Spleen (tissue), 7 donors: ENCODE measurements at regions not wholly inside any gene's neighbourhood (a gene's known extent, or its start where the extent isn't known, plus 50 kb on each side); places are given as distances from the start of the nearest gene placed in this dataset.

Experiments used
- CTCF ChIP-seq, 11 experiments: fragments of 200-600 bp in 7 of 11; fragments of 450-650 bp in 4 of 11; sonication (generic) in 4 of 11; IDR thresholded peaks in 8 of 11; conservative IDR thresholded peaks in 3 of 11; 1 replicate in 7 of 11; 2 replicates in 4 of 11; pipeline versions ENCODE4 v1.4.0 to v1.8.0; 2016 to 2021; ENCODE audit warnings: antibody characterized with exemption in 11 of 11, inconsistent platforms in 4 of 11, mild to moderate bottlenecking in 1 of 11
- POLR2A ChIP-seq, 3 donors: fragments of 450-650 bp; IDR thresholded peaks; one replicate each; pipeline ENCODE4 v1.5.1; 2017; ENCODE audit warnings: antibody characterized with exemption in 3 of 3, mild to moderate bottlenecking in 1 of 3
- POLR2AphosphoS5 ChIP-seq, 3 donors: sonication (generic); formaldehyde crosslinking; IDR thresholded peaks; one replicate each; pipeline ENCODE4 v1.5.1; 2017; ENCODE audit warnings: antibody characterized with exemption in 3 of 3
- donor health status: DM: no; HTN: no; CAD: no; lungs with moderate emphysema.
- donor health status: DM: no; HTN: no; CAD: no.
- donor health status: DM: no; HTN: no; CAD: no.

- no peak for TF ChIP-seq CTCF (IDR thresholded peaks at IDR 0.05 in 8 of 11, conservative IDR thresholded peaks at IDR 0.05 in 3 of 11)
- TF ChIP-seq POLR2A (IDR thresholded peaks at IDR 0.05) = no peak
- no peak for TF ChIP-seq POLR2AphosphoS5 (IDR thresholded peaks at IDR 0.05)
Observed at GRCh38 chr13:80499536-80500290, 158.8 kb upstream of the SPRY2 start.
